SK-N-SH treated with all-trans-retinoic acid at 6 μM for 48 hours (cell line): ENCODE measurements at regions not wholly inside any gene's neighbourhood (a gene's known extent, or its start where the extent isn't known, plus 50 kb on each side); places are given as distances from the start of the nearest gene placed in this dataset.

Source experiments
- ATAC-seq: fragments of 200-7000 bp; cut with Tn5 transposase; 3 replicates; pipeline ENCODE4 v1.9.1; 2020; ENCODE audit warnings: mild to moderate bottlenecking, moderate library complexity
- ARNTL ChIP-seq: fragments of 450-650 bp; formaldehyde crosslinking; IDR thresholded peaks from 2 replicates; pipeline ENCODE4 v1.5.0; 2020; ENCODE audit warnings: low read depth, mild to moderate bottlenecking, moderate library complexity, borderline replicate concordance
- CSDC2 ChIP-seq: fragments of 250-450 bp; sonication (Bioruptor Pico); IDR thresholded peaks from 2 replicates; pipeline ENCODE4 v1.5.0; 2020; ENCODE audit warnings: mild to moderate bottlenecking, moderate library complexity
- ESRRG ChIP-seq: fragments of 250-450 bp; sonication (Bioruptor Pico); IDR thresholded peaks from 2 replicates; pipeline ENCODE4 v1.6.1; 2021; ENCODE audit warnings: mild to moderate bottlenecking
- GLIS3 ChIP-seq: fragments of 250-450 bp; sonication (Bioruptor Pico); IDR thresholded peaks from 2 replicates; pipeline ENCODE4 v1.5.0; 2020; ENCODE audit warnings: mild to moderate bottlenecking, moderate library complexity
- ISL1 ChIP-seq: fragments of 250-450 bp; sonication (Bioruptor Pico); IDR thresholded peaks from 2 replicates; pipeline ENCODE4 v2.1.2; 2022; ENCODE audit warnings: mild to moderate bottlenecking, moderate library complexity
- PPARA ChIP-seq: fragments of 250-450 bp; sonication (Bioruptor Pico); IDR thresholded peaks from 2 replicates; pipeline ENCODE4 v1.5.0; 2020; ENCODE audit warnings: mild to moderate bottlenecking, borderline replicate concordance
- RARB ChIP-seq: fragments of 250-450 bp; sonication (Bioruptor Pico); IDR thresholded peaks from 2 replicates; pipeline ENCODE4 v1.8.0; 2021; ENCODE audit warnings: mild to moderate bottlenecking, moderate library complexity
- SNAI2 ChIP-seq: fragments of 250-450 bp; sonication (Bioruptor Pico); IDR thresholded peaks from 2 replicates; pipeline ENCODE4 v1.5.0; 2020; ENCODE audit warnings: mild to moderate bottlenecking, moderate library complexity
- TCF4 ChIP-seq: fragments of 250-450 bp; sonication (Bioruptor Pico); IDR thresholded peaks from 2 replicates; pipeline ENCODE4 v1.8.0; 2021; ENCODE audit warnings: mild to moderate bottlenecking, moderate library complexity, borderline replicate concordance
- TOX ChIP-seq: fragments of 250-450 bp; sonication (Bioruptor Pico); IDR thresholded peaks from 2 replicates; pipeline ENCODE4 v1.8.0; 2021; ENCODE audit warnings: mild to moderate bottlenecking, moderate library complexity, borderline replicate concordance
- ZC3H10 ChIP-seq: fragments of 250-450 bp; sonication (Bioruptor Pico); IDR thresholded peaks from 2 replicates; pipeline ENCODE4 v1.5.1; 2021; ENCODE audit warnings: mild to moderate bottlenecking, moderate library complexity
- ZFP3 ChIP-seq: fragments of 250-450 bp; sonication (Bioruptor Pico); IDR thresholded peaks from 2 replicates; pipeline ENCODE4 v1.5.0; 2020; ENCODE audit warnings: mild to moderate bottlenecking, moderate library complexity
- ZFP30 ChIP-seq: fragments of 450-650 bp; formaldehyde crosslinking; IDR thresholded peaks from 2 replicates; pipeline ENCODE4 v1.5.0; 2022; ENCODE audit warnings: mild to moderate bottlenecking, moderate library complexity
- ZNF565 ChIP-seq: fragments of 450-650 bp; formaldehyde crosslinking; conservative IDR thresholded peaks from 2 replicates; pipeline ENCODE4 v1.5.0; 2020; ENCODE audit warnings: low read depth, mild to moderate bottlenecking, moderate library complexity
- ZNF70 ChIP-seq: fragments of 450-650 bp; formaldehyde crosslinking; IDR thresholded peaks from 2 replicates; pipeline ENCODE4 v1.5.0; 2020; ENCODE audit warnings: mild to moderate bottlenecking, moderate library complexity
- ZNF8 ChIP-seq: fragments of 450-650 bp; formaldehyde crosslinking; IDR thresholded peaks from 2 replicates; pipeline ENCODE4 v1.5.0; 2020; ENCODE audit warnings: mild to moderate bottlenecking, moderate library complexity
- TF ChIP-seq, protein P1 (sequence below): fragments of 250-450 bp; sonication (Bioruptor Pico); IDR thresholded peaks from 2 replicates; pipeline ENCODE4 v1.5.1; 2021; ENCODE audit warnings: mild to moderate bottlenecking, moderate library complexity
- TF ChIP-seq, protein P2 (sequence below): fragments of 250-450 bp; sonication (Bioruptor Pico); IDR thresholded peaks from 2 replicates; pipeline ENCODE4 v1.8.0; 2020; ENCODE audit warnings: mild to moderate bottlenecking, moderate library complexity, borderline replicate concordance
- TF ChIP-seq, protein P3 (sequence below): fragments of 250-450 bp; sonication (Bioruptor Pico); IDR thresholded peaks from 2 replicates; pipeline ENCODE4 v1.8.0; 2021; ENCODE audit warnings: low read depth, mild to moderate bottlenecking, moderate library complexity, borderline replicate concordance
- TF ChIP-seq, protein P4 (sequence below): fragments of 250-450 bp; sonication (Bioruptor Pico); IDR thresholded peaks from 2 replicates; pipeline ENCODE4 v1.5.0; 2020; ENCODE audit warnings: mild to moderate bottlenecking, moderate library complexity
- TF ChIP-seq, protein P5 (sequence below): fragments of 250-450 bp; sonication (Bioruptor Pico); IDR thresholded peaks from 2 replicates; pipeline ENCODE4 v1.5.1; 2020; ENCODE audit warnings: low read depth, mild to moderate bottlenecking, moderate library complexity

DNA sequence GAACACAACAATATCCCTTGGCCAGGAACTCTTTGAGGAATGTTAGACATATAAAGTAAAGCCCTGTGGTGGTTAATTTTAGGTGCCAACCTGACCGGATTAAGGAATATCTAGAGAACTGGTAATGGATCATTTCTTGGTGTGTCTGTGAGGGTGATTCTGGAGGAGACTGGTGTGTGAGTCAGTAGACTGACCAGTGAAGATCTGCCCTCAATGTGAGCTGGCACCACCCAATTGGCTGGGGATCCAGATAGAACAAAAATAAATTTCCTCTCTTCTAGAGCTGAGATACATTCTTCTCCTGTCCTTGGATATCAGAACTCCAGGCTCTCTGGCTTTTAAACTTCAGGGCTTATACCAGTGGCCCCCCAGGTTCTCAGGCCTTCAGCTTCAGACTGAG is 56.2 kb upstream of the TNPO1 start:
- ATAC-seq = 0 out of 3 replicates have a peak, but pooled peaks have one; percentile 39
- TF ChIP-seq ESRRG (no peak), RARB (CRISPR knock-in tag) (no peak), TCF4 (CRISPR knock-in tag) (no peak), CSDC2 (no peak), ARNTL (no peak), ZNF70 (CRISPR knock-in tag) (no peak), ISL1 (CRISPR knock-in tag) (no peak), TOX (CRISPR knock-in tag) (no peak), ZFP30 (no peak), PPARA (no peak), ZC3H10 (CRISPR knock-in tag) (no peak), SNAI2 (CRISPR knock-in tag) (no peak), GLIS3 (CRISPR knock-in tag) (no peak), ZNF8 (no peak), ZFP3 (CRISPR knock-in tag) (no peak), ZNF565 (CRISPR knock-in tag) (no peak)
- TF ChIP-seq, protein P1, sequence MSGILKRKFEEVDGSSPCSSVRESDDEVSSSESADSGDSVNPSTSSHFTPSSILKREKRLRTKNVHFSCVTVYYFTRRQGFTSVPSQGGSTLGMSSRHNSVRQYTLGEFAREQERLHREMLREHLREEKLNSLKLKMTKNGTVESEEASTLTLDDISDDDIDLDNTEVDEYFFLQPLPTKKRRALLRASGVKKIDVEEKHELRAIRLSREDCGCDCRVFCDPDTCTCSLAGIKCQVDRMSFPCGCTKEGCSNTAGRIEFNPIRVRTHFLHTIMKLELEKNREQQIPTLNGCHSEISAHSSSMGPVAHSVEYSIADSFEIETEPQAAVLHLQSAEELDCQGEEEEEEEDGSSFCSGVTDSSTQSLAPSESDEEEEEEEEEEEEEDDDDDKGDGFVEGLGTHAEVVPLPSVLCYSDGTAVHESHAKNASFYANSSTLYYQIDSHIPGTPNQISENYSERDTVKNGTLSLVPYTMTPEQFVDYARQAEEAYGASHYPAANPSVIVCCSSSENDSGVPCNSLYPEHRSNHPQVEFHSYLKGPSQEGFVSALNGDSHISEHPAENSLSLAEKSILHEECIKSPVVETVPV (CRISPR knock-in tag) = no peak
- TF ChIP-seq, protein P2, sequence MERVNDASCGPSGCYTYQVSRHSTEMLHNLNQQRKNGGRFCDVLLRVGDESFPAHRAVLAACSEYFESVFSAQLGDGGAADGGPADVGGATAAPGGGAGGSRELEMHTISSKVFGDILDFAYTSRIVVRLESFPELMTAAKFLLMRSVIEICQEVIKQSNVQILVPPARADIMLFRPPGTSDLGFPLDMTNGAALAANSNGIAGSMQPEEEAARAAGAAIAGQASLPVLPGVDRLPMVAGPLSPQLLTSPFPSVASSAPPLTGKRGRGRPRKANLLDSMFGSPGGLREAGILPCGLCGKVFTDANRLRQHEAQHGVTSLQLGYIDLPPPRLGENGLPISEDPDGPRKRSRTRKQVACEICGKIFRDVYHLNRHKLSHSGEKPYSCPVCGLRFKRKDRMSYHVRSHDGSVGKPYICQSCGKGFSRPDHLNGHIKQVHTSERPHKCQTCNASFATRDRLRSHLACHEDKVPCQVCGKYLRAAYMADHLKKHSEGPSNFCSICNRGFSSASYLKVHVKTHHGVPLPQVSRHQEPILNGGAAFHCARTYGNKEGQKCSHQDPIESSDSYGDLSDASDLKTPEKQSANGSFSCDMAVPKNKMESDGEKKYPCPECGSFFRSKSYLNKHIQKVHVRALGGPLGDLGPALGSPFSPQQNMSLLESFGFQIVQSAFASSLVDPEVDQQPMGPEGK = no peak
- TF ChIP-seq, protein P3, sequence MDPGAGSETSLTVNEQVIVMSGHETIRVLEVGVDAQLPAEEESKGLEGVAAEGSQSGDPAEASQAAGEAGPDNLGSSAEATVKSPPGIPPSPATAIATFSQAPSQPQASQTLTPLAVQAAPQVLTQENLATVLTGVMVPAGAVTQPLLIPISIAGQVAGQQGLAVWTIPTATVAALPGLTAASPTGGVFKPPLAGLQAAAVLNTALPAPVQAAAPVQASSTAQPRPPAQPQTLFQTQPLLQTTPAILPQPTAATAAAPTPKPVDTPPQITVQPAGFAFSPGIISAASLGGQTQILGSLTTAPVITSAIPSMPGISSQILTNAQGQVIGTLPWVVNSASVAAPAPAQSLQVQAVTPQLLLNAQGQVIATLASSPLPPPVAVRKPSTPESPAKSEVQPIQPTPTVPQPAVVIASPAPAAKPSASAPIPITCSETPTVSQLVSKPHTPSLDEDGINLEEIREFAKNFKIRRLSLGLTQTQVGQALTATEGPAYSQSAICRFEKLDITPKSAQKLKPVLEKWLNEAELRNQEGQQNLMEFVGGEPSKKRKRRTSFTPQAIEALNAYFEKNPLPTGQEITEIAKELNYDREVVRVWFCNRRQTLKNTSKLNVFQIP = no peak
- TF ChIP-seq, protein P4, sequence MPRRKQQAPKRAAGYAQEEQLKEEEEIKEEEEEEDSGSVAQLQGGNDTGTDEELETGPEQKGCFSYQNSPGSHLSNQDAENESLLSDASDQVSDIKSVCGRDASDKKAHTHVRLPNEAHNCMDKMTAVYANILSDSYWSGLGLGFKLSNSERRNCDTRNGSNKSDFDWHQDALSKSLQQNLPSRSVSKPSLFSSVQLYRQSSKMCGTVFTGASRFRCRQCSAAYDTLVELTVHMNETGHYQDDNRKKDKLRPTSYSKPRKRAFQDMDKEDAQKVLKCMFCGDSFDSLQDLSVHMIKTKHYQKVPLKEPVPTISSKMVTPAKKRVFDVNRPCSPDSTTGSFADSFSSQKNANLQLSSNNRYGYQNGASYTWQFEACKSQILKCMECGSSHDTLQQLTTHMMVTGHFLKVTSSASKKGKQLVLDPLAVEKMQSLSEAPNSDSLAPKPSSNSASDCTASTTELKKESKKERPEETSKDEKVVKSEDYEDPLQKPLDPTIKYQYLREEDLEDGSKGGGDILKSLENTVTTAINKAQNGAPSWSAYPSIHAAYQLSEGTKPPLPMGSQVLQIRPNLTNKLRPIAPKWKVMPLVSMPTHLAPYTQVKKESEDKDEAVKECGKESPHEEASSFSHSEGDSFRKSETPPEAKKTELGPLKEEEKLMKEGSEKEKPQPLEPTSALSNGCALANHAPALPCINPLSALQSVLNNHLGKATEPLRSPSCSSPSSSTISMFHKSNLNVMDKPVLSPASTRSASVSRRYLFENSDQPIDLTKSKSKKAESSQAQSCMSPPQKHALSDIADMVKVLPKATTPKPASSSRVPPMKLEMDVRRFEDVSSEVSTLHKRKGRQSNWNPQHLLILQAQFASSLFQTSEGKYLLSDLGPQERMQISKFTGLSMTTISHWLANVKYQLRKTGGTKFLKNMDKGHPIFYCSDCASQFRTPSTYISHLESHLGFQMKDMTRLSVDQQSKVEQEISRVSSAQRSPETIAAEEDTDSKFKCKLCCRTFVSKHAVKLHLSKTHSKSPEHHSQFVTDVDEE (CRISPR knock-in tag) = no peak

DNA sequence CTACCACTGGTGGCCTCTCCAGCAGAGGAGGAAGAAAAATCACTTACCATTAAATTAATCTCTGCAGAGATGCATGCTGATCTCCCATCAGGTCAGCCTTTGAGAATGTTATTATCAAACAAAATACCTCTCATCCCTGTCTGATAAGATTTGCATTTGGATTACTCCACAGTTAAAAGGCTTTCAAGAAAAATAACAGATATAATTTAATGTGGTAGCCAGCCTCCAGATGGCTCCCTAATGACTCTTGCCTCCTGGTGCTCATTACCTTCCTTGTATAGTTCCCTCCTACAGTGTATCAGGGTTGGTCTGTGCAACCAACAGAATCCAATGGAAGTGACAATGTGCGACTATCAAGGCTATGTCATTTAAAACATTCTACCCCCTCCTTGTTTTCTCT is 63.6 kb upstream of the TNPO1 start:
- TF ChIP-seq ZC3H10 (CRISPR knock-in tag) (no peak), CSDC2 (no peak), TCF4 (CRISPR knock-in tag) (peak; percentile 97), ARNTL (no peak), ZNF8 (0 out of 2 replicates have a peak, but pooled peaks have one; percentile 43), ISL1 (CRISPR knock-in tag) (peak; percentile 85), ZFP30 (no peak), ZFP3 (CRISPR knock-in tag) (no peak), PPARA (peak; percentile 31; the same call in 1 of the 2 replicates)
- TF ChIP-seq, protein P5, sequence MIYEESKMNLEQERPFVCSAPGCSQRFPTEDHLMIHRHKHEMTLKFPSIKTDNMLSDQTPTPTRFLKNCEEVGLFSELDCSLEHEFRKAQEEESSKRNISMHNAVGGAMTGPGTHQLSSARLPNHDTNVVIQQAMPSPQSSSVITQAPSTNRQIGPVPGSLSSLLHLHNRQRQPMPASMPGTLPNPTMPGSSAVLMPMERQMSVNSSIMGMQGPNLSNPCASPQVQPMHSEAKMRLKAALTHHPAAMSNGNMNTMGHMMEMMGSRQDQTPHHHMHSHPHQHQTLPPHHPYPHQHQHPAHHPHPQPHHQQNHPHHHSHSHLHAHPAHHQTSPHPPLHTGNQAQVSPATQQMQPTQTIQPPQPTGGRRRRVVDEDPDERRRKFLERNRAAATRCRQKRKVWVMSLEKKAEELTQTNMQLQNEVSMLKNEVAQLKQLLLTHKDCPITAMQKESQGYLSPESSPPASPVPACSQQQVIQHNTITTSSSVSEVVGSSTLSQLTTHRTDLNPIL = no peak
- TF ChIP-seq, protein P4 (CRISPR knock-in tag) = peak; percentile 64
- TF ChIP-seq, protein P3 = no peak
- TF ChIP-seq, protein P1 (CRISPR knock-in tag) = no peak
- ATAC-seq = peak; percentile 60; the same call in 2 of the 3 replicates
